ENCODE measurements at regions not wholly inside any gene's neighbourhood (a gene's known extent, or its start where the extent isn't known, plus 50 kb on each side); places are given as distances from the start of the nearest gene placed in this dataset.

GRCh38 chrX:99398545-99398944 is 1011.5 kb downstream of the PCDH19 start (continued):
- TF ChIP-seq ZBTB8A (tag by site-specific recombination; IDR thresholded peaks at IDR 0.05) (no peak), ZNF501 (tag by site-specific recombination; IDR thresholded peaks at IDR 0.05) (no peak), ZNF701 (tag by site-specific recombination; IDR thresholded peaks at IDR 0.05) (no peak)
- TF ChIP-seq, protein P1, sequence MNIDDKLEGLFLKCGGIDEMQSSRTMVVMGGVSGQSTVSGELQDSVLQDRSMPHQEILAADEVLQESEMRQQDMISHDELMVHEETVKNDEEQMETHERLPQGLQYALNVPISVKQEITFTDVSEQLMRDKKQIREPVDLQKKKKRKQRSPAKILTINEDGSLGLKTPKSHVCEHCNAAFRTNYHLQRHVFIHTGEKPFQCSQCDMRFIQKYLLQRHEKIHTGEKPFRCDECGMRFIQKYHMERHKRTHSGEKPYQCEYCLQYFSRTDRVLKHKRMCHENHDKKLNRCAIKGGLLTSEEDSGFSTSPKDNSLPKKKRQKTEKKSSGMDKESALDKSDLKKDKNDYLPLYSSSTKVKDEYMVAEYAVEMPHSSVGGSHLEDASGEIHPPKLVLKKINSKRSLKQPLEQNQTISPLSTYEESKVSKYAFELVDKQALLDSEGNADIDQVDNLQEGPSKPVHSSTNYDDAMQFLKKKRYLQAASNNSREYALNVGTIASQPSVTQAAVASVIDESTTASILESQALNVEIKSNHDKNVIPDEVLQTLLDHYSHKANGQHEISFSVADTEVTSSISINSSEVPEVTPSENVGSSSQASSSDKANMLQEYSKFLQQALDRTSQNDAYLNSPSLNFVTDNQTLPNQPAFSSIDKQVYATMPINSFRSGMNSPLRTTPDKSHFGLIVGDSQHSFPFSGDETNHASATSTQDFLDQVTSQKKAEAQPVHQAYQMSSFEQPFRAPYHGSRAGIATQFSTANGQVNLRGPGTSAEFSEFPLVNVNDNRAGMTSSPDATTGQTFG (tag by site-specific recombination; IDR thresholded peaks at IDR 0.05; ENCODE audit: borderline replicate concordance): no peak
- TF ChIP-seq, protein P2, sequence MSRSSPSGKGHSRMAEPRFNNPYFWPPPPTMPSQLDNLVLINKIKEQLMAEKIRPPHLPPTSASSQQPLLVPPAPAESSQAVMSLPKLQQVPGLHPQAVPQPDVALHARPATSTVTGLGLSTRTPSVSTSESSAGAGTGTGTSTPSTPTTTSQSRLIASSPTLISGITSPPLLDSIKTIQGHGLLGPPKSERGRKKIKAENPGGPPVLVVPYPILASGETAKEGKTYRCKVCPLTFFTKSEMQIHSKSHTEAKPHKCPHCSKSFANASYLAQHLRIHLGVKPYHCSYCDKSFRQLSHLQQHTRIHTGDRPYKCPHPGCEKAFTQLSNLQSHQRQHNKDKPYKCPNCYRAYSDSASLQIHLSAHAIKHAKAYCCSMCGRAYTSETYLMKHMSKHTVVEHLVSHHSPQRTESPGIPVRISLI (tag by site-specific recombination; IDR thresholded peaks at IDR 0.05): no peak

- no peak overlapping the region for H3K27ac ChIP-seq (ENCODE audit: extremely low read depth, low read depth, low read length)
- no peak overlapping the region for H3K4me3 ChIP-seq (ENCODE audit: low read depth, low read length)
- no peaks in the 10 kb centered on the region for H3K36me3 ChIP-seq (ENCODE audit: control insufficient read depth in 2 of 2, insufficient read depth in 1 of 2, low read length in 2 of 2)
- ChIA-PET POLR2A (no interaction called here), CTCF (no interaction called here)
- no peaks in the 10 kb centered on the region; the same call in 1 of the 2 replicates for H3K9me3 ChIP-seq (ENCODE audit: control insufficient read depth, insufficient read depth, low read depth, low read length)
- TF ChIP-seq ZBTB17 (tag by site-specific recombination; IDR thresholded peaks at IDR 0.05) (no peak), ZNF654 (tag by site-specific recombination; IDR thresholded peaks at IDR 0.05; ENCODE audit: low read depth) (no peak), ZFHX2 (tag by site-specific recombination; conservative IDR thresholded peaks at IDR 0.05) (no peak), SCRT2 (tag by site-specific recombination; IDR thresholded peaks at IDR 0.05) (no peak), ZNF324 (tag by site-specific recombination; IDR thresholded peaks at IDR 0.05) (no peak), ZBTB7A (tag by site-specific recombination; IDR thresholded peaks at IDR 0.05; ENCODE audit: low read depth) (no peak), ZBTB21 (tag by site-specific recombination; IDR thresholded peaks at IDR 0.05) (no peak), ZNF23 (tag by site-specific recombination; IDR thresholded peaks at IDR 0.05; ENCODE audit: borderline replicate concordance) (no peak), ZNF571 (tag by site-specific recombination; IDR thresholded peaks at IDR 0.05) (no peak), ZSCAN4 (tag by site-specific recombination; IDR thresholded peaks at IDR 0.05) (no peak), HOXC10 (CRISPR knock-in tag; IDR thresholded peaks at IDR 0.05) (no peak), ZNF133 (tag by site-specific recombination; IDR thresholded peaks at IDR 0.05) (no peak), ZNF658 (tag by site-specific recombination; IDR thresholded peaks at IDR 0.05) (no peak), ZNF610 (tag by site-specific recombination; IDR thresholded peaks at IDR 0.05; ENCODE audit: borderline replicate concordance) (no peak), YY1 (tag by site-specific recombination; IDR thresholded peaks at IDR 0.05) (no peak), GFI1B (tag by site-specific recombination; IDR thresholded peaks at IDR 0.05) (no peak)
- TF ChIP-seq, protein P3, sequence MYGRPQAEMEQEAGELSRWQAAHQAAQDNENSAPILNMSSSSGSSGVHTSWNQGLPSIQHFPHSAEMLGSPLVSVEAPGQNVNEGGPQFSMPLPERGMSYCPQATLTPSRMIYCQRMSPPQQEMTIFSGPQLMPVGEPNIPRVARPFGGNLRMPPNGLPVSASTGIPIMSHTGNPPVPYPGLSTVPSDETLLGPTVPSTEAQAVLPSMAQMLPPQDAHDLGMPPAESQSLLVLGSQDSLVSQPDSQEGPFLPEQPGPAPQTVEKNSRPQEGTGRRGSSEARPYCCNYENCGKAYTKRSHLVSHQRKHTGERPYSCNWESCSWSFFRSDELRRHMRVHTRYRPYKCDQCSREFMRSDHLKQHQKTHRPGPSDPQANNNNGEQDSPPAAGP (tag by site-specific recombination; IDR thresholded peaks at IDR 0.05): no peak
- TF ChIP-seq, protein P2 (tag by site-specific recombination; IDR thresholded peaks at IDR 0.05): no peak
- H3K4me1 ChIP-seq (ENCODE audit: control insufficient read depth, insufficient read depth, low read length): no peaks in the 10 kb centered on the region
These were observed 1012.2 kb downstream of the PCDH19 start for GRCh38 chrX:99397879-99398278.

All from HEK293 (cell line).